Loucy (cell line): ENCODE measurements at regions not wholly inside any gene's neighbourhood (a gene's known extent, or its start where the extent isn't known, plus 50 kb on each side); places are given as distances from the start of the nearest gene placed in this dataset.

Experiments used
- EZH2phosphoT487 ChIP-seq: fragments of 200-600 bp; IDR thresholded peaks from 2 replicates; pipeline ENCODE4 v1.6.1; 2018; ENCODE audit warnings: antibody characterized with exemption, mild to moderate bottlenecking, moderate library complexity, borderline replicate concordance
- TF ChIP-seq, protein P1 (sequence below): fragments of 200-600 bp; sonication (generic); conservative IDR thresholded peaks from 2 replicates; pipeline ENCODE4 v1.5.1; 2014; ENCODE audit warnings: mild to moderate bottlenecking, antibody characterized with exemption, low read length

DNA sequence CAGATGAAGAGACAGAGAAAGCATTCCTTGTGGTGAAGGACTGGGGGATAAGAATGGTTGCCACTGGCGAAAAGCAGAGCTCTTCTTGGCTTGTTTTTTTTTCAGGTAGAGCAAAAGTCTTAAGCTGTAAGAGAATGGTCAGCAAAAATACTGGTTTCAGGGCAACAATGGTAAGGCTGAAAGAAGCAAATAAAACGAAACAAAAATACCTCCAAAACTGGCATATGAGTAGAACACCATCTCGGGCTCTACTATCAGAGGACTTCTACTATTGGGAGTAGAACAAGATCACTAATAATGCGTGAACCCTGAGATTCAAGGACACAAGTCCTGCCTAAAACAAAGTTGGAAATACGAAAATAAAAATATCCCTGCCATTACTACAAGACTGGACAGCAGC, 1823.2 kb upstream of the CDH6 start:
- TF ChIP-seq, protein P1, sequence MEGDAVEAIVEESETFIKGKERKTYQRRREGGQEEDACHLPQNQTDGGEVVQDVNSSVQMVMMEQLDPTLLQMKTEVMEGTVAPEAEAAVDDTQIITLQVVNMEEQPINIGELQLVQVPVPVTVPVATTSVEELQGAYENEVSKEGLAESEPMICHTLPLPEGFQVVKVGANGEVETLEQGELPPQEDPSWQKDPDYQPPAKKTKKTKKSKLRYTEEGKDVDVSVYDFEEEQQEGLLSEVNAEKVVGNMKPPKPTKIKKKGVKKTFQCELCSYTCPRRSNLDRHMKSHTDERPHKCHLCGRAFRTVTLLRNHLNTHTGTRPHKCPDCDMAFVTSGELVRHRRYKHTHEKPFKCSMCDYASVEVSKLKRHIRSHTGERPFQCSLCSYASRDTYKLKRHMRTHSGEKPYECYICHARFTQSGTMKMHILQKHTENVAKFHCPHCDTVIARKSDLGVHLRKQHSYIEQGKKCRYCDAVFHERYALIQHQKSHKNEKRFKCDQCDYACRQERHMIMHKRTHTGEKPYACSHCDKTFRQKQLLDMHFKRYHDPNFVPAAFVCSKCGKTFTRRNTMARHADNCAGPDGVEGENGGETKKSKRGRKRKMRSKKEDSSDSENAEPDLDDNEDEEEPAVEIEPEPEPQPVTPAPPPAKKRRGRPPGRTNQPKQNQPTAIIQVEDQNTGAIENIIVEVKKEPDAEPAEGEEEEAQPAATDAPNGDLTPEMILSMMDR = no peak
- TF ChIP-seq EZH2phosphoT487 = no peak
